ENCODE measurements at regions not wholly inside any gene's neighbourhood (a gene's known extent, or its start where the extent isn't known, plus 50 kb on each side); places are given as distances from the start of the nearest gene placed in this dataset.

GRCh38 chr15:96457841-96458240 lies 127.3 kb downstream of the NR2F2 start:
- TF ChIP-seq, protein P1, sequence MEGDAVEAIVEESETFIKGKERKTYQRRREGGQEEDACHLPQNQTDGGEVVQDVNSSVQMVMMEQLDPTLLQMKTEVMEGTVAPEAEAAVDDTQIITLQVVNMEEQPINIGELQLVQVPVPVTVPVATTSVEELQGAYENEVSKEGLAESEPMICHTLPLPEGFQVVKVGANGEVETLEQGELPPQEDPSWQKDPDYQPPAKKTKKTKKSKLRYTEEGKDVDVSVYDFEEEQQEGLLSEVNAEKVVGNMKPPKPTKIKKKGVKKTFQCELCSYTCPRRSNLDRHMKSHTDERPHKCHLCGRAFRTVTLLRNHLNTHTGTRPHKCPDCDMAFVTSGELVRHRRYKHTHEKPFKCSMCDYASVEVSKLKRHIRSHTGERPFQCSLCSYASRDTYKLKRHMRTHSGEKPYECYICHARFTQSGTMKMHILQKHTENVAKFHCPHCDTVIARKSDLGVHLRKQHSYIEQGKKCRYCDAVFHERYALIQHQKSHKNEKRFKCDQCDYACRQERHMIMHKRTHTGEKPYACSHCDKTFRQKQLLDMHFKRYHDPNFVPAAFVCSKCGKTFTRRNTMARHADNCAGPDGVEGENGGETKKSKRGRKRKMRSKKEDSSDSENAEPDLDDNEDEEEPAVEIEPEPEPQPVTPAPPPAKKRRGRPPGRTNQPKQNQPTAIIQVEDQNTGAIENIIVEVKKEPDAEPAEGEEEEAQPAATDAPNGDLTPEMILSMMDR (IDR thresholded peaks at IDR 0.05; ENCODE audit: control extremely low read depth, extremely low read depth, low read depth, missing control alignments), result no peak
- DNase-seq (ENCODE audit: extremely low spot score), result no peak
- ChIA-PET POLR2A (no interaction called here), CTCF (interaction anchor here (1.0 to 1.7 kb wide), 2 partner anchors 10 to 32 kb away, joined by 3 to 5 read pairs; no protein-coding TSS in a partner anchor)

DNA sequence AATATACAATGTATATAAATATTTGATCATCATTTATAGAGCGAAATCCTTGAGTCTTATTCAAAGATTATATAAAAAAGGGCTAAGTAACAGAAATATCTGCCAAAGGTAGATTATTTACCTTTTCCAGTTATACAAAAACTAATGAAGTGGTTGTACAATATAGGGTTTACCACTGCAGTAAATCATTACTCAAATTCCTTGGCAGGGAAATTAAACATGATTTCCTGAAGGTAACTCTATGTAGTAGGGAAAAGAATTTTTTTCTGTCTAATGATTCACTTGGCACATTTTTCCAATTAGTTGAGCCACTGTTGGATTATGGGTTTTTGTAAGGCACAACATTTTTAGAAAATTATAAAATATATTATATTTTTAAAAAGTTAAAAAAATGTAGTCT lies 129.6 kb downstream of the NR2F2 start:
- POLR2A ChIA-PET, result no interaction called here
- CTCF ChIA-PET, result no interaction called here
- TF ChIP-seq, protein P1 (IDR thresholded peaks at IDR 0.05; ENCODE audit: control extremely low read depth, extremely low read depth, low read depth, missing control alignments), result no peak
- DNase-seq (ENCODE audit: extremely low spot score), result no peak

DNA sequence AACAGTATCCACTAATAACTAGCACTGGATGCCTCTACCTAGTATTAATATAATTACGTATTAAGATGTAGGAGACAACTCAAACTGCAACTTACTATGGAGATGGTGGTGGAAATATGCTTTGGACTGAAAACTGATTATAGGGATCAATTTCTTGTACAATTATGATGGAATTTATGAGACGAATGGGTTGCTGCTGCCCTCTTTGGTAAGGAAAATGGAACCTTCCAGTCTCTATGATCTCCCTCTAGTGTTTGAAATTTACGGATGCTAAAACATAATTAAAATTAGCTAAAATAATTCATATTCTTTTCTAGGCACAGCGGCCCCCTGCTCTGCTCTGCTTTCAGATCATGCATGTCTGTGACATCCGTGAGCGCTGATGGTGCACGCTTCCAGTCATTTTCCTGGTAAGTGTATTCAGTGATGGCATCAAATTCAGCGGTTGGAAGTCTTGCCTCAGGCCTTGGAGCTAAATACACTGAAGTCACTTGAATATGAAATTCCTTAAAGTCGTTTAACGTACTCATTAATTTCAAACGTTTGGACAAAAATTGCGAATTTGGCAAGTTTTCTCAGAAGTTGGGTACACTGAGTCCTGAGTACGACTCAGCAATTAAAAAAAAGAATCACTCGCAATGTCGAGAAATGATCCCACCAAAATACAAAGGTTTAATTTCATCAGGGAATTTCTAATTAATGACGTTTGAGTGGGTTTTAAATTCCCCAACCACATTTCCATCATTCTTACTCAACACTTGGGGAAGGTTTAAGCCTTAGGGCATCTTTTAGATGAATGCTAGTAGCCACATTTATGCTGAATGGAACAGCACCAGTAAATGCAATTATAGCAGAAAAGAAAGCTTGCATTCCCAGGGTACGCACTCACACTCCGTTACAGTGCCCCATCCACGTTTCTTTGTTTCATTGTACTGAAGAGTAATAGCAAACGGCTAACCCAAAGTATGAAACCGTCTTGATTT lies 132.6 kb downstream of the NR2F2 start:
- ChIA-PET POLR2A (no interaction called here), CTCF (interaction anchor here (1.7 kb wide), 1 partner anchor 12 kb away, joined by 4 read pairs; no protein-coding TSS in a partner anchor)
- TF ChIP-seq, protein P1 (IDR thresholded peaks at IDR 0.05; ENCODE audit: control extremely low read depth, extremely low read depth, low read depth, missing control alignments), result no peak
- no peak for DNase-seq (ENCODE audit: extremely low spot score)

- ChIA-PET POLR2A (no interaction called here), CTCF (no interaction called here)
- TF ChIP-seq, protein P1 (IDR thresholded peaks at IDR 0.05; ENCODE audit: control extremely low read depth, extremely low read depth, low read depth, missing control alignments), result no peak
- no peak for DNase-seq (ENCODE audit: extremely low spot score)
Measured at GRCh38 chr15:96466389-96466947, 136.0 kb downstream of the NR2F2 start.

DNA sequence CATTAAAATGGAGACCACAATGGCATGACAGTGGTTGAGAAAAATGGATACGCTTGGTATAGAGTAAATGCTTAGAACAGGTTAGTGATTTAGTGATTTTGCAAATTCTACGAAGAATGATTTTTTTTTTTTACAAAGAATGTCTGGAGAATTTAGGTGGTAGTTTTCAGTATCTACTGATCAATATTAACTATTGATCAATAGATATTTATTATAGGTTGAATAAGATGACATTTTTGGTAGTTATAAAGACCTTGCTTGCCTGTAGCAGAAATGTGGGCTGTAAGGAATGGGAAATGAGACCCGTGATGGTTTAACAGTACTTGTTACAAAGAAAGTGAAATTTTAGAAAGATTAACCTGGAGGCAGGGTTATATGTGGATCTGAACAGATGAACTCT lies 137.5 kb downstream of the NR2F2 start:
- no peak for DNase-seq (ENCODE audit: extremely low spot score)
- ChIA-PET POLR2A (no interaction called here), CTCF (interaction anchor here (1.3 kb wide), 1 partner anchor 10 kb away, joined by 5 read pairs; no protein-coding TSS in a partner anchor)
- TF ChIP-seq, protein P1 (IDR thresholded peaks at IDR 0.05; ENCODE audit: control extremely low read depth, extremely low read depth, low read depth, missing control alignments), result no peak

DNA sequence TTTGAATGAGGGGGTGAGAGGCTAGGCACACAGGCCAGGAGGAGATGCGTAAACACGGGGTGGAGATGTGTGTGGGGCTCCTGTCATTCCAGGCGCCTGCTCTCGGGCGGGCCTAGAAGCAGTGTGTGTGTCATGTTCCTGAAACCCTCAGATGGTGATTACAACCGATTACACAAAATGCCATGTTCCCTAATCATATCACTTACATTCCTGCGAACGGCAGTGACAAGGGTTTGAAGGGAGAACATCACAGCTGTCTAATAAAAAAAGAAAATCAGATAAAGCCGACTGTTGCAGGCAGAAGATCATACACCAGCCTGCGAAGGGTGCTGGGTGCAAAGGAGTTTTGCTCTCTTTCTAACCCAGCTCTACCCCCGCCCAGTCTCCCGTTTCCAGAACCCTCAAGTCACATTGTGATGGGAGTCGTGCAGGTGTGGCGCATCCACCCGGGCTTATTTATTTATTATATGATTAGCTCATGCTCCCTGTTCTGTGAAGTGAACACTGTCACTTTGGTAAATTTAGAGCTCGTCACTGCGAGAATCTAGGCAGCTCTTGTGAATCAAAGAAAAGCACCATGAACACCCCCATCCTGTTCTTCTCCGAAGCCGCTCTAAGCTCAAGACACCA lies 140.3 kb downstream of the NR2F2 start:
- CTCF ChIA-PET, result no interaction called here
- POLR2A ChIA-PET, result no interaction called here
- DNase-seq (ENCODE audit: extremely low spot score), result no peak
- TF ChIP-seq, protein P1 (IDR thresholded peaks at IDR 0.05; ENCODE audit: control extremely low read depth, extremely low read depth, low read depth, missing control alignments), result no peak

Measured in GM10248 (cell line).